ENCODE measurements at regions not wholly inside any gene's neighbourhood (a gene's known extent, or its start where the extent isn't known, plus 50 kb on each side); places are given as distances from the start of the nearest gene placed in this dataset.

DNA sequence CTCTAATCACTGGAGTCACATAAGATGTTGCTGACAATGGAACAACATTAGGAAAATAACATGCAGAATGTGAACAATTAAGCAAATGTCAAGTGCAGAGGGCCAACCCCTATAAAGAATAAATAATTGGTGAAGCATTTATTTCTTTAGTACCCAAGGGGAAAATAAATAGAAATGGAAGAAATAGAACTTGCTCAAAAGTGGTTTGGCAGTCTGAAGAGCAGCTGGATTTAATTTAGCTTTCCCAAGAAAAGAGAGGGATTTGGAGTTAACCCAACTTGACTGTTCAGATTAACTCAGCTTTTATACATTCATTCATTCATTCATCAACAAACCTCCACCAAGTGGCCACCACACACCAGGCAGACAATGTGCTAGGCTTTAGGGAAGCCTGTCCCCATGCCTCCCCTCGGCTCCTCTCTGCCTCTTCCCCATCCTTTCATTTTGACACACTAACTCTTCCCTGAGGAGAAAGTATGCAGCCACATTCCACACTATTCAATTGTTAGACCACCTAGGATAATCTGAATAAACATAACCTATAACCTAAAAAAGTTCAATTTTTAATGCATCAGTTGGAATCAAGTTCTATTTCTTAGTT, 295.5 kb downstream of the AHR start:
- TF ChIP-seq, protein P1, sequence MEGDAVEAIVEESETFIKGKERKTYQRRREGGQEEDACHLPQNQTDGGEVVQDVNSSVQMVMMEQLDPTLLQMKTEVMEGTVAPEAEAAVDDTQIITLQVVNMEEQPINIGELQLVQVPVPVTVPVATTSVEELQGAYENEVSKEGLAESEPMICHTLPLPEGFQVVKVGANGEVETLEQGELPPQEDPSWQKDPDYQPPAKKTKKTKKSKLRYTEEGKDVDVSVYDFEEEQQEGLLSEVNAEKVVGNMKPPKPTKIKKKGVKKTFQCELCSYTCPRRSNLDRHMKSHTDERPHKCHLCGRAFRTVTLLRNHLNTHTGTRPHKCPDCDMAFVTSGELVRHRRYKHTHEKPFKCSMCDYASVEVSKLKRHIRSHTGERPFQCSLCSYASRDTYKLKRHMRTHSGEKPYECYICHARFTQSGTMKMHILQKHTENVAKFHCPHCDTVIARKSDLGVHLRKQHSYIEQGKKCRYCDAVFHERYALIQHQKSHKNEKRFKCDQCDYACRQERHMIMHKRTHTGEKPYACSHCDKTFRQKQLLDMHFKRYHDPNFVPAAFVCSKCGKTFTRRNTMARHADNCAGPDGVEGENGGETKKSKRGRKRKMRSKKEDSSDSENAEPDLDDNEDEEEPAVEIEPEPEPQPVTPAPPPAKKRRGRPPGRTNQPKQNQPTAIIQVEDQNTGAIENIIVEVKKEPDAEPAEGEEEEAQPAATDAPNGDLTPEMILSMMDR (IDR thresholded peaks at IDR 0.05), result no peak
- TF ChIP-seq POLR2A (IDR thresholded peaks at IDR 0.05), result no peak

Measured in right lobe of liver (tissue), 4 donors.